Endodermal cell (in vitro differentiated cells): ENCODE measurements at regions not wholly inside any gene's neighbourhood (a gene's known extent, or its start where the extent isn't known, plus 50 kb on each side); places are given as distances from the start of the nearest gene placed in this dataset.

ENCODE experiments used
- DNase-seq: peaks from one replicate; pipeline ENCODE4 v3.0.0-alpha.2; 2017
- H3K27ac ChIP-seq: 2 replicates; pipeline ENCODE4 v1.5.1; 2013; ENCODE audit warnings: mild to moderate bottlenecking, low read depth, low read length, moderate library complexity
- H3K27me3 ChIP-seq: 2 replicates; pipeline ENCODE4 v1.6.1; 2013; ENCODE audit warnings: mild to moderate bottlenecking, low read length, moderate library complexity; ENCODE audit not compliant: insufficient read depth, control insufficient read depth, poor library complexity, severe bottlenecking
- H3K36me3 ChIP-seq: 2 replicates; pipeline ENCODE4 v1.7.0; 2013; ENCODE audit warnings: mild to moderate bottlenecking, low read length, moderate library complexity; ENCODE audit not compliant: control insufficient read depth, insufficient read depth
- H3K4me1 ChIP-seq: one replicate; pipeline ENCODE4 v1.7.0; 2013; ENCODE audit warnings: low read length; ENCODE audit not compliant: control insufficient read depth, insufficient read depth
- H3K4me3 ChIP-seq: 2 replicates; pipeline ENCODE4 v1.5.1; 2013; ENCODE audit warnings: mild to moderate bottlenecking, low read length, moderate library complexity
- H3K9ac ChIP-seq: 2 replicates; pipeline ENCODE4 v1.6.1; 2013; ENCODE audit warnings: mild to moderate bottlenecking, low read length, moderate library complexity; ENCODE audit not compliant: poor library complexity, severe bottlenecking; ENCODE audit errors: extremely low read depth
- H3K9me3 ChIP-seq: 2 replicates; pipeline ENCODE4 v1.6.1; 2013; ENCODE audit warnings: mild to moderate bottlenecking, low read length, moderate library complexity; ENCODE audit not compliant: control insufficient read depth
- H3K27ac Mint-ChIP-seq: 2 replicates; pipeline ENCODE4 v1.8.0; 2020; ENCODE audit warnings: mixed read lengths
- H3K27me3 Mint-ChIP-seq: 2 replicates; pipeline ENCODE4 v1.8.0; 2021; ENCODE audit warnings: mild to moderate bottlenecking, mixed read lengths; ENCODE audit not compliant: insufficient read depth
- H3K36me3 Mint-ChIP-seq: 2 replicates; pipeline ENCODE4 v1.8.0; 2020; ENCODE audit warnings: low read depth, mixed read lengths
- H3K4me1 Mint-ChIP-seq: 2 replicates; pipeline ENCODE4 v1.8.0; 2020; ENCODE audit warnings: mixed read lengths
- H3K4me3 Mint-ChIP-seq: 2 replicates; pipeline ENCODE4 v1.8.0; 2020; ENCODE audit warnings: mild to moderate bottlenecking, moderate library complexity, mixed read lengths
- H3K9me3 Mint-ChIP-seq: 2 replicates; pipeline ENCODE4 v1.8.0; 2020; ENCODE audit warnings: mild to moderate bottlenecking, mixed read lengths
- CTCF ChIP-seq: fragments of 200-600 bp; sonication (generic); conservative IDR thresholded peaks from 2 replicates; pipeline ENCODE4 v1.5.0; 2021; ENCODE audit warnings: antibody characterized with exemption, mild to moderate bottlenecking
- WGBS, 2 experiments: methylation state at CpG; one replicate each; pipeline versions ENCODE4 v1.1.5 to v1.1.7; 2013; ENCODE audit warnings: missing lambda C conversion rate in 2 of 2, mixed read lengths in 1 of 2; ENCODE audit not compliant: insufficient coverage in 1 of 2, insufficient read length in 1 of 2; 5-methylcytosine and 5-hydroxymethylcytosine counted together

GRCh38 chr1:170318736-170319135, 173.0 kb downstream of the NTMT2 start:
- no peaks in the 10 kb centered on the region for H3K27me3 ChIP-seq
- H3K36me3 ChIP-seq, result no peaks in the 10 kb centered on the region
- H3K27ac ChIP-seq, result no peak overlapping the region
- H3K9ac ChIP-seq, result no peak overlapping the region
- no peaks in the 10 kb centered on the region for H3K9me3 ChIP-seq
- no peak for DNase-seq
- Mint-ChIP-seq H3K27me3 (no peaks in the 10 kb centered on the region), H3K4me1 (peaks cover 2% of the 10 kb centered on the region), H3K9me3 (peaks cover 2% of the 10 kb centered on the region), H3K36me3 (no peaks in the 10 kb centered on the region), H3K4me3 (no peak overlapping the region), H3K27ac (no peak overlapping the region)
- no peak overlapping the region for H3K4me3 ChIP-seq
- no peak for TF ChIP-seq CTCF
- no peaks in the 10 kb centered on the region for H3K4me1 ChIP-seq

- DNase-seq, result no peak
These were observed 175.4 kb downstream of the NTMT2 start for GRCh38 chr1:170321113-170321512.

GRCh38 chr1:170326186-170326585, 180.4 kb downstream of the NTMT2 start:
- H3K27me3 ChIP-seq, result no peaks in the 10 kb centered on the region
- H3K36me3 ChIP-seq, result no peaks in the 10 kb centered on the region
- no peak overlapping the region for H3K27ac ChIP-seq
- no peak overlapping the region for H3K4me3 ChIP-seq
- Mint-ChIP-seq H3K36me3 (no peaks in the 10 kb centered on the region), H3K27ac (no peak overlapping the region), H3K9me3 (peaks cover 2% of the 10 kb centered on the region), H3K4me1 (no peaks in the 10 kb centered on the region), H3K27me3 (no peaks in the 10 kb centered on the region), H3K4me3 (no peak overlapping the region)
- no peaks in the 10 kb centered on the region for H3K4me1 ChIP-seq
- no peak for DNase-seq
- 88 to 90% methylated on average over 1 of the region's 1 CpG for WGBS, 2 experiments
- no peak for TF ChIP-seq CTCF
- no peaks in the 10 kb centered on the region for H3K9me3 ChIP-seq
- no peak overlapping the region for H3K9ac ChIP-seq

More at GRCh38 chr1:170321113-170321512, 175.4 kb downstream of the NTMT2 start:
- Mint-ChIP-seq H3K4me3 (no peak overlapping the region), H3K36me3 (no peaks in the 10 kb centered on the region), H3K9me3 (peaks cover 2% of the 10 kb centered on the region), H3K27me3 (no peaks in the 10 kb centered on the region), H3K4me1 (no peaks in the 10 kb centered on the region), H3K27ac (no peak overlapping the region)
- H3K9ac ChIP-seq, result no peak overlapping the region
- no peak overlapping the region for H3K27ac ChIP-seq
- no peak overlapping the region for H3K4me3 ChIP-seq
- H3K9me3 ChIP-seq, result no peaks in the 10 kb centered on the region
- H3K36me3 ChIP-seq, result no peaks in the 10 kb centered on the region
- no peak for TF ChIP-seq CTCF
- WGBS, 2 experiments, result 94 to 100% methylated on average over 1 to 6 of the region's 6 CpGs
- H3K27me3 ChIP-seq, result no peaks in the 10 kb centered on the region
- no peaks in the 10 kb centered on the region for H3K4me1 ChIP-seq
